ENCODE measurements at regions not wholly inside any gene's neighbourhood (a gene's known extent, or its start where the extent isn't known, plus 50 kb on each side); places are given as distances from the start of the nearest gene placed in this dataset.

GRCh38 chr9:4921449-4921848 lies 63.6 kb upstream of the JAK2 start:
- TF ChIP-seq CTCF (IDR thresholded peaks at IDR 0.05) = no peak
- no peak overlapping the region for H3K4me3 ChIP-seq
- intact Hi-C loops (cut with DNase I) = no loop called here
- no peaks in the 10 kb centered on the region for H3K27me3 ChIP-seq
- DNase-seq (ENCODE audit: low spot score in 2 of 2) = no peak
- no peaks in the 10 kb centered on the region for H3K9me3 ChIP-seq
- no peak overlapping the region for H3K27ac ChIP-seq
- no peaks in the 10 kb centered on the region for H3K36me3 ChIP-seq
- peaks cover 3 to 13% of the 10 kb centered on the region in 2 donors for H3K4me1 ChIP-seq

- TF ChIP-seq CTCF (IDR thresholded peaks at IDR 0.05) = no peak
- Histone ChIP-seq H3K27ac (peak overlapping the region in 1 of 2 donors; percentile 67), H3K9me3 (no peaks in the 10 kb centered on the region), H3K27me3 (no peaks in the 10 kb centered on the region), H3K36me3 (no peaks in the 10 kb centered on the region), H3K4me1 (peaks cover 3 to 13% of the 10 kb centered on the region in 2 donors), H3K4me3 (no peak overlapping the region)
- no peak for DNase-seq (ENCODE audit: low spot score in 2 of 2)
- intact Hi-C loops (cut with DNase I) = no loop called here
These were observed 63.0 kb upstream of the JAK2 start for GRCh38 chr9:4922101-4922500.

- H3K4me1 ChIP-seq = peaks cover 3 to 13% of the 10 kb centered on the region in 2 donors
- DNase-seq (ENCODE audit: low spot score in 2 of 2) = no peak
- TF ChIP-seq CTCF (IDR thresholded peaks at IDR 0.05) = no peak
- no peaks in the 10 kb centered on the region for H3K9me3 ChIP-seq
- peak overlapping the region; percentile 67 to 87 for H3K27ac ChIP-seq
- H3K36me3 ChIP-seq = no peaks in the 10 kb centered on the region
- H3K4me3 ChIP-seq = no peak overlapping the region
- intact Hi-C loops (cut with DNase I) = no loop called here
- H3K27me3 ChIP-seq = no peaks in the 10 kb centered on the region
These were observed 62.3 kb upstream of the JAK2 start for GRCh38 chr9:4922730-4923129.

GRCh38 chr9:4923141-4923540 lies 61.9 kb upstream of the JAK2 start:
- Histone ChIP-seq H3K4me3 (no peak overlapping the region), H3K27ac (peak overlapping the region; percentile 67 to 87), H3K4me1 (peaks cover 3 to 13% of the 10 kb centered on the region in 2 donors), H3K27me3 (no peaks in the 10 kb centered on the region), H3K36me3 (no peaks in the 10 kb centered on the region), H3K9me3 (no peaks in the 10 kb centered on the region)
- DNase-seq (ENCODE audit: low spot score in 2 of 2) = no peak
- intact Hi-C loops (cut with DNase I) = no loop called here
- no peak for TF ChIP-seq CTCF (IDR thresholded peaks at IDR 0.05)

GRCh38 chr9:4923580-4924544 lies 61.2 kb upstream of the JAK2 start:
- peaks cover 3 to 13% of the 10 kb centered on the region in 2 donors for H3K4me1 ChIP-seq
- H3K9me3 ChIP-seq = no peaks in the 10 kb centered on the region
- H3K27ac ChIP-seq = peak overlapping the region; percentile 67 to 87
- H3K36me3 ChIP-seq = no peaks in the 10 kb centered on the region
- no peak for DNase-seq (ENCODE audit: low spot score in 2 of 2)
- no peaks in the 10 kb centered on the region for H3K27me3 ChIP-seq
- H3K4me3 ChIP-seq = no peak overlapping the region
- TF ChIP-seq CTCF (IDR thresholded peaks at IDR 0.05) = peak in 1 of 3 experiments; percentile 27
- intact Hi-C loops (cut with DNase I) = no loop called here

Data from ascending aorta (tissue), 2 donors.